K562 (cell line): ENCODE measurements at regions not wholly inside any gene's neighbourhood (a gene's known extent, or its start where the extent isn't known, plus 50 kb on each side); places are given as distances from the start of the nearest gene placed in this dataset.

Experiments
- BACH1 ChIP-seq: fragments of 200-800 bp; sonication (Bioruptor generic); IDR thresholded peaks from 2 replicates; pipeline ENCODE4 v1.6.1; 2016; ENCODE audit warnings: missing genetic modification characterization, missing compliant biosample characterization
- CBX2 ChIP-seq: fragments of 200-600 bp; sonication (generic); IDR thresholded peaks from one replicate; pipeline ENCODE4 v1.6.1; 2012; ENCODE audit warnings: mild to moderate bottlenecking, low read length, inconsistent platforms; ENCODE audit not compliant: insufficient read depth, poor library complexity, severe bottlenecking
- CC2D1A ChIP-seq: fragments of 450-650 bp; IDR thresholded peaks from 2 replicates; pipeline ENCODE4 v1.6.1; 2017; ENCODE audit warnings: mild to moderate bottlenecking
- HNRNPLL ChIP-seq: fragments of 200-400 bp; formaldehyde crosslinking; IDR thresholded peaks from 2 replicates; pipeline ENCODE4 v1.6.1; 2017; ENCODE audit warnings: low read length, low read depth, mild to moderate bottlenecking; ENCODE audit not compliant: poor library complexity, severe bottlenecking
- ILF3 ChIP-seq: fragments of 450-650 bp; IDR thresholded peaks from 2 replicates; pipeline ENCODE4 v1.6.1; 2018; ENCODE audit warnings: antibody characterized with exemption, mild to moderate bottlenecking, moderate library complexity, borderline replicate concordance
- KDM4B ChIP-seq, 2 experiments: fragments of 450-650 bp in 1 of 2; sonication (generic) in 1 of 2; IDR thresholded peaks; 2 replicates each; pipeline ENCODE4 v1.6.1; 2016 to 2017; ENCODE audit warnings: borderline replicate concordance in 2 of 2, antibody characterized with exemption in 1 of 2, low read depth in 1 of 2, mild to moderate bottlenecking in 1 of 2
- MYBL2 ChIP-seq, 2 experiments: fragments of 450-650 bp in 1 of 2; sonication (generic) in 1 of 2; formaldehyde crosslinking in 1 of 2; IDR thresholded peaks; 2 replicates each; pipeline versions ENCODE4 v1.6.1 to v1.8.1; 2017 to 2022; ENCODE audit warnings: borderline replicate concordance in 1 of 2, inconsistent platforms in 1 of 2, low read depth in 1 of 2, mild to moderate bottlenecking in 1 of 2, missing genetic modification reagents in 1 of 2, moderate library complexity in 1 of 2
- NEUROD1 ChIP-seq: fragments of 150-350 bp; IDR thresholded peaks from 2 replicates; pipeline ENCODE4 v1.6.1; 2014; ENCODE audit warnings: borderline replicate concordance, low read length, low read depth; ENCODE audit not compliant: partially characterized antibody
- NFE2 ChIP-seq: IDR thresholded peaks from 2 replicates; pipeline ENCODE4 v1.6.1; 2014; ENCODE audit warnings: antibody characterized with exemption, low read depth
- NR3C1 ChIP-seq: sonication (generic); formaldehyde crosslinking; IDR thresholded peaks from 2 replicates; pipeline ENCODE4 v1.8.1; 2022; ENCODE audit warnings: missing genetic modification reagents
- TAF7 ChIP-seq: fragments of 450-650 bp; IDR thresholded peaks from 2 replicates; pipeline ENCODE4 v1.6.1; 2016; ENCODE audit warnings: missing genetic modification characterization, missing compliant biosample characterization
- ZNF311 ChIP-seq: fragments of 250-450 bp; sonication (Bioruptor Pico); IDR thresholded peaks from 2 replicates; pipeline ENCODE4 v1.4.0; 2020; ENCODE audit warnings: mild to moderate bottlenecking, moderate library complexity
- ZNF766 ChIP-seq: fragments of 200-800 bp; sonication (Bioruptor generic); conservative IDR thresholded peaks from 2 replicates; pipeline ENCODE4 v1.6.1; 2016; ENCODE audit warnings: missing genetic modification characterization, missing compliant biosample characterization
- TF ChIP-seq, protein P1 (sequence below), 2 experiments: fragments of 450-650 bp; IDR thresholded peaks; 2 replicates each; pipeline ENCODE4 v1.6.1; 2018; ENCODE audit warnings: mild to moderate bottlenecking in 2 of 2, low read depth in 1 of 2; ENCODE audit not compliant: partially characterized antibody in 2 of 2
- TF ChIP-seq, protein P2 (sequence below): fragments of 450-650 bp; IDR thresholded peaks from 2 replicates; pipeline ENCODE4 v1.6.1; 2017; ENCODE audit warnings: mild to moderate bottlenecking, moderate library complexity
- TF ChIP-seq, protein P3 (sequence below): fragments of 250-450 bp; sonication (Bioruptor Pico); IDR thresholded peaks from 2 replicates; pipeline ENCODE4 v1.5.0; 2021
- TF ChIP-seq, protein P4 (sequence below): fragments of 450-650 bp; conservative IDR thresholded peaks from 2 replicates; pipeline ENCODE4 v1.6.1; 2016; ENCODE audit warnings: missing genetic modification characterization, low read depth, mild to moderate bottlenecking, missing compliant biosample characterization, moderate library complexity
- TF ChIP-seq, protein P5 (sequence below): fragments of 450-650 bp; formaldehyde crosslinking; IDR thresholded peaks from 2 replicates; pipeline ENCODE4 v1.4.0; 2022; ENCODE audit warnings: missing genetic modification characterization

DNA sequence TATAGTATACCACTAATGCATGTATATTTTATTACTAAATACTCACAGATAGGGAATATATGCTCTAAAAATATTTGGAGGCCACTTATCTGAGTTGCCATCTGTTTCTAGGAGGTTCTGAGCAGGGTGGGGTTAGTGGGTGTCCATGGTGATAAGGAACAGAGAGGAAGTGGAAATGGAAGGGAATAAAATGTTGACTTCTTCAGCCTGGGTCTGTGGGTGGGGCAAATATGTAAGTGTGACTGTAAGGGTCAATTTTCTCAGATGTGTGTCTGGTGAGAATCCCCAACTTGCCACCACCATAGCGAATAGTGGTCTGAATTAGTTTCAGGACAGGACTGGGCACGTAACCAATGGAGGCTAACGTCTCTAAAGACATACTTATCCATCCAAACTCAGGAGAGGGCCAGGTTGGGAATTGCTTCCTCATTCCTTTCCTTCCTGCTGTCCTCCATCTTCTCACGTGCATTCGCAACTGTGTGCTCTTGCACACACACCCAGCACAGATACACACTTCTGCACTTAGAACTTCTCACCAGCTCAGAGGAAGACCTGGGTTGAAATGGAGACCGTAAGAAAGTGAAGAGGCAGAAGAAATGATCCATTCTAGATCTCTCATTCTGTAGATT, 54.2 kb upstream of the GZMB start (continued):
- TF ChIP-seq MYBL2 (IDR thresholded peaks at IDR 0.05; ENCODE audit: low read depth) (no peak), MYBL2 (CRISPR knock-in tag; IDR thresholded peaks at IDR 0.05; ENCODE audit: borderline replicate concordance) (no peak), CBX2 (no peak), HNRNPLL (no peak), TAF7 (tag) (no peak), BACH1 (no peak), KDM4B (IDR thresholded peaks at IDR 0.05; ENCODE audit: borderline replicate concordance in 2 of 2, low read depth in 1 of 2) (no peak), ZNF766 (0 out of 2 replicates have a peak, but pooled peaks have one; percentile 27), ZNF311 (CRISPR knock-in tag) (no peak), CC2D1A (peak; percentile 26; the same call in 1 of the 2 replicates), NEUROD1 (peak; percentile 55), NR3C1 (CRISPR knock-in tag) (no peak), ILF3 (no peak), NFE2 (no peak)
- TF ChIP-seq, protein P1, sequence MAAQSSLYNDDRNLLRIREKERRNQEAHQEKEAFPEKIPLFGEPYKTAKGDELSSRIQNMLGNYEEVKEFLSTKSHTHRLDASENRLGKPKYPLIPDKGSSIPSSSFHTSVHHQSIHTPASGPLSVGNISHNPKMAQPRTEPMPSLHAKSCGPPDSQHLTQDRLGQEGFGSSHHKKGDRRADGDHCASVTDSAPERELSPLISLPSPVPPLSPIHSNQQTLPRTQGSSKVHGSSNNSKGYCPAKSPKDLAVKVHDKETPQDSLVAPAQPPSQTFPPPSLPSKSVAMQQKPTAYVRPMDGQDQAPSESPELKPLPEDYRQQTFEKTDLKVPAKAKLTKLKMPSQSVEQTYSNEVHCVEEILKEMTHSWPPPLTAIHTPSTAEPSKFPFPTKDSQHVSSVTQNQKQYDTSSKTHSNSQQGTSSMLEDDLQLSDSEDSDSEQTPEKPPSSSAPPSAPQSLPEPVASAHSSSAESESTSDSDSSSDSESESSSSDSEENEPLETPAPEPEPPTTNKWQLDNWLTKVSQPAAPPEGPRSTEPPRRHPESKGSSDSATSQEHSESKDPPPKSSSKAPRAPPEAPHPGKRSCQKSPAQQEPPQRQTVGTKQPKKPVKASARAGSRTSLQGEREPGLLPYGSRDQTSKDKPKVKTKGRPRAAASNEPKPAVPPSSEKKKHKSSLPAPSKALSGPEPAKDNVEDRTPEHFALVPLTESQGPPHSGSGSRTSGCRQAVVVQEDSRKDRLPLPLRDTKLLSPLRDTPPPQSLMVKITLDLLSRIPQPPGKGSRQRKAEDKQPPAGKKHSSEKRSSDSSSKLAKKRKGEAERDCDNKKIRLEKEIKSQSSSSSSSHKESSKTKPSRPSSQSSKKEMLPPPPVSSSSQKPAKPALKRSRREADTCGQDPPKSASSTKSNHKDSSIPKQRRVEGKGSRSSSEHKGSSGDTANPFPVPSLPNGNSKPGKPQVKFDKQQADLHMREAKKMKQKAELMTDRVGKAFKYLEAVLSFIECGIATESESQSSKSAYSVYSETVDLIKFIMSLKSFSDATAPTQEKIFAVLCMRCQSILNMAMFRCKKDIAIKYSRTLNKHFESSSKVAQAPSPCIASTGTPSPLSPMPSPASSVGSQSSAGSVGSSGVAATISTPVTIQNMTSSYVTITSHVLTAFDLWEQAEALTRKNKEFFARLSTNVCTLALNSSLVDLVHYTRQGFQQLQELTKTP (IDR thresholded peaks at IDR 0.05; ENCODE audit: low read depth in 1 of 2, partially characterized antibody in 2 of 2) = no peak
- TF ChIP-seq, protein P2, sequence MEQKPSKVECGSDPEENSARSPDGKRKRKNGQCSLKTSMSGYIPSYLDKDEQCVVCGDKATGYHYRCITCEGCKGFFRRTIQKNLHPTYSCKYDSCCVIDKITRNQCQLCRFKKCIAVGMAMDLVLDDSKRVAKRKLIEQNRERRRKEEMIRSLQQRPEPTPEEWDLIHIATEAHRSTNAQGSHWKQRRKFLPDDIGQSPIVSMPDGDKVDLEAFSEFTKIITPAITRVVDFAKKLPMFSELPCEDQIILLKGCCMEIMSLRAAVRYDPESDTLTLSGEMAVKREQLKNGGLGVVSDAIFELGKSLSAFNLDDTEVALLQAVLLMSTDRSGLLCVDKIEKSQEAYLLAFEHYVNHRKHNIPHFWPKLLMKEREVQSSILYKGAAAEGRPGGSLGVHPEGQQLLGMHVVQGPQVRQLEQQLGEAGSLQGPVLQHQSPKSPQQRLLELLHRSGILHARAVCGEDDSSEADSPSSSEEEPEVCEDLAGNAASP = no peak
- TF ChIP-seq, protein P3, sequence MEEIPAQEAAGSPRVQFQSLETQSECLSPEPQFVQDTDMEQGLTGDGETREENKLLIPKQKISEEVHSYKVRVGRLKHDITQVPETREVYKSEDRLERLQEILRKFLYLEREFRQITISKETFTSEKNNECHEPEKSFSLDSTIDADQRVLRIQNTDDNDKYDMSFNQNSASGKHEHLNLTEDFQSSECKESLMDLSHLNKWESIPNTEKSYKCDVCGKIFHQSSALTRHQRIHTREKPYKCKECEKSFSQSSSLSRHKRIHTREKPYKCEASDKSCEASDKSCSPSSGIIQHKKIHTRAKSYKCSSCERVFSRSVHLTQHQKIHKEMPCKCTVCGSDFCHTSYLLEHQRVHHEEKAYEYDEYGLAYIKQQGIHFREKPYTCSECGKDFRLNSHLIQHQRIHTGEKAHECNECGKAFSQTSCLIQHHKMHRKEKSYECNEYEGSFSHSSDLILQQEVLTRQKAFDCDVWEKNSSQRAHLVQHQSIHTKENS (CRISPR knock-in tag) = no peak
- TF ChIP-seq, protein P4, sequence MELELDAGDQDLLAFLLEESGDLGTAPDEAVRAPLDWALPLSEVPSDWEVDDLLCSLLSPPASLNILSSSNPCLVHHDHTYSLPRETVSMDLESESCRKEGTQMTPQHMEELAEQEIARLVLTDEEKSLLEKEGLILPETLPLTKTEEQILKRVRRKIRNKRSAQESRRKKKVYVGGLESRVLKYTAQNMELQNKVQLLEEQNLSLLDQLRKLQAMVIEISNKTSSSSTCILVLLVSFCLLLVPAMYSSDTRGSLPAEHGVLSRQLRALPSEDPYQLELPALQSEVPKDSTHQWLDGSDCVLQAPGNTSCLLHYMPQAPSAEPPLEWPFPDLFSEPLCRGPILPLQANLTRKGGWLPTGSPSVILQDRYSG (tag) = peak; percentile 40; the same call in 1 of the 2 replicates
- TF ChIP-seq, protein P5, sequence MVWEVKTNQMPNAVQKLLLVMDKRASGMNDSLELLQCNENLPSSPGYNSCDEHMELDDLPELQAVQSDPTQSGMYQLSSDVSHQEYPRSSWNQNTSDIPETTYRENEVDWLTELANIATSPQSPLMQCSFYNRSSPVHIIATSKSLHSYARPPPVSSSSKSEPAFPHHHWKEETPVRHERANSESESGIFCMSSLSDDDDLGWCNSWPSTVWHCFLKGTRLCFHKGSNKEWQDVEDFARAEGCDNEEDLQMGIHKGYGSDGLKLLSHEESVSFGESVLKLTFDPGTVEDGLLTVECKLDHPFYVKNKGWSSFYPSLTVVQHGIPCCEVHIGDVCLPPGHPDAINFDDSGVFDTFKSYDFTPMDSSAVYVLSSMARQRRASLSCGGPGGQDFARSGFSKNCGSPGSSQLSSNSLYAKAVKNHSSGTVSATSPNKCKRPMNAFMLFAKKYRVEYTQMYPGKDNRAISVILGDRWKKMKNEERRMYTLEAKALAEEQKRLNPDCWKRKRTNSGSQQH = no peak
